ENCODE measurements at regions not wholly inside any gene's neighbourhood (a gene's known extent, or its start where the extent isn't known, plus 50 kb on each side); places are given as distances from the start of the nearest gene placed in this dataset.

GRCh38 chr3:88657459-88657858, 450.0 kb upstream of the EPHA3 start:
- no TSS peak for BruUV-seq (replicated peaks)
- H3K4me2 ChIP-seq (ENCODE audit: control insufficient read depth, insufficient read depth): no peak overlapping the region
- H3K9me3 ChIP-seq (replicated peaks; ENCODE audit: control insufficient read depth, insufficient read depth, low read length): no peaks in the 10 kb centered on the region
- intact Hi-C loops (cut with micrococcal nuclease; ENCODE audit: unreplicated experiment) (no loop called here), in situ Hi-C loops (cut with MboI) (no loop called here)
- H4K20me1 ChIP-seq (ENCODE audit: control insufficient read depth, insufficient read depth): no peaks in the 10 kb centered on the region
- ATAC-seq (no peak), DNase-seq (ENCODE audit: low read depth, low spot score) (no peak), FAIRE-seq (no peak)
- H3K4me1 ChIP-seq (ENCODE audit: control insufficient read depth, insufficient read depth, low read length): no peaks in the 10 kb centered on the region
- ChIA-PET SMC1A (ENCODE audit: uncharacterized antibody, unreplicated experiment) (no interaction called here), CTCF (no interaction called here), RAD21 (ENCODE audit: unreplicated experiment) (no interaction called here), POLR2A (interaction anchor here (0.6 kb wide), 1 partner anchor 1478 kb away, joined by 3 read pairs; no protein-coding TSS in a partner anchor)
- H2AFZ ChIP-seq (ENCODE audit: control insufficient read depth, low read depth, low read length): no peak overlapping the region
- H3K36me3 ChIP-seq (ENCODE audit: control insufficient read depth in 2 of 2, insufficient read depth in 2 of 2, low read length in 1 of 2): no peaks in the 10 kb centered on the region
- H3K79me2 ChIP-seq (ENCODE audit: control insufficient read depth, insufficient read depth, low read length): no peaks in the 10 kb centered on the region
- no peaks in the 10 kb centered on the region for H3K27me3 ChIP-seq (replicated peaks in 1 of 2; ENCODE audit: control insufficient read depth in 2 of 2, insufficient read depth in 2 of 2, low read length in 1 of 2)
- TF ChIP-seq TARDBP (IDR thresholded peaks at IDR 0.05; ENCODE audit: borderline replicate concordance): no peak
- no peak for TF ChIP-seq RAD21 (IDR thresholded peaks at IDR 0.05; ENCODE audit: insufficient read depth, low read depth, low read length)
- no peak for TF ChIP-seq HDGF (IDR thresholded peaks at IDR 0.05)
- no peak for TF ChIP-seq NR2C2 (IDR thresholded peaks at IDR 0.05; ENCODE audit: borderline replicate concordance, control insufficient read depth, insufficient read length, low read depth)
- TF ChIP-seq ASH2L (IDR thresholded peaks at IDR 0.05; ENCODE audit: borderline replicate concordance, low read depth): no peak
- TF ChIP-seq ZNF274 (IDR thresholded peaks at IDR 0.05; ENCODE audit: insufficient read depth, insufficient read length): no peak
- TF ChIP-seq TCF12 (IDR thresholded peaks at IDR 0.05; ENCODE audit: low read depth, low read length): no peak
- no peak for TF ChIP-seq CEBPZ (IDR thresholded peaks at IDR 0.05; ENCODE audit: low read depth, low read length)
- TF ChIP-seq MEF2A (IDR thresholded peaks at IDR 0.05; ENCODE audit: insufficient read depth, low read depth, low read length): no peak
- TF ChIP-seq ATF7 (IDR thresholded peaks at IDR 0.05; ENCODE audit: low read depth): no peak
- no peak for TF ChIP-seq TCF3 (IDR thresholded peaks at IDR 0.05; ENCODE audit: borderline replicate concordance, insufficient read depth, low read depth, low read length)
- TF ChIP-seq POU2F2 (IDR thresholded peaks at IDR 0.05; ENCODE audit: borderline replicate concordance, low read depth, low read length): no peak
- TF ChIP-seq POLR2A (IDR thresholded peaks at IDR 0.05; ENCODE audit: low read depth, low read length): no peak
- no peak for TF ChIP-seq CHD4 (IDR thresholded peaks at IDR 0.05)
- TF ChIP-seq IKZF1 (conservative IDR thresholded peaks at IDR 0.05): no peak
- TF ChIP-seq, protein P1, sequence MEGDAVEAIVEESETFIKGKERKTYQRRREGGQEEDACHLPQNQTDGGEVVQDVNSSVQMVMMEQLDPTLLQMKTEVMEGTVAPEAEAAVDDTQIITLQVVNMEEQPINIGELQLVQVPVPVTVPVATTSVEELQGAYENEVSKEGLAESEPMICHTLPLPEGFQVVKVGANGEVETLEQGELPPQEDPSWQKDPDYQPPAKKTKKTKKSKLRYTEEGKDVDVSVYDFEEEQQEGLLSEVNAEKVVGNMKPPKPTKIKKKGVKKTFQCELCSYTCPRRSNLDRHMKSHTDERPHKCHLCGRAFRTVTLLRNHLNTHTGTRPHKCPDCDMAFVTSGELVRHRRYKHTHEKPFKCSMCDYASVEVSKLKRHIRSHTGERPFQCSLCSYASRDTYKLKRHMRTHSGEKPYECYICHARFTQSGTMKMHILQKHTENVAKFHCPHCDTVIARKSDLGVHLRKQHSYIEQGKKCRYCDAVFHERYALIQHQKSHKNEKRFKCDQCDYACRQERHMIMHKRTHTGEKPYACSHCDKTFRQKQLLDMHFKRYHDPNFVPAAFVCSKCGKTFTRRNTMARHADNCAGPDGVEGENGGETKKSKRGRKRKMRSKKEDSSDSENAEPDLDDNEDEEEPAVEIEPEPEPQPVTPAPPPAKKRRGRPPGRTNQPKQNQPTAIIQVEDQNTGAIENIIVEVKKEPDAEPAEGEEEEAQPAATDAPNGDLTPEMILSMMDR (IDR thresholded peaks at IDR 0.05 in 2 of 3, conservative IDR thresholded peaks at IDR 0.05 in 1 of 3; ENCODE audit: control insufficient read depth in 2 of 3, extremely low read depth in 1 of 3, insufficient read depth in 1 of 3, low read depth in 3 of 3, low read length in 3 of 3): no peak
- TF ChIP-seq SMC3 (IDR thresholded peaks at IDR 0.05; ENCODE audit: borderline replicate concordance, low read length): no peak
- TF ChIP-seq MTA2 (IDR thresholded peaks at IDR 0.05; ENCODE audit: low read depth): no peak
- TF ChIP-seq ZNF687 (IDR thresholded peaks at IDR 0.05): no peak
- H3K9ac ChIP-seq (ENCODE audit: control insufficient read depth, insufficient read depth, low read length): no peak overlapping the region
- no peak overlapping the region for H3K4me3 ChIP-seq
- no peak overlapping the region for H3K27ac ChIP-seq (ENCODE audit: control insufficient read depth, insufficient read depth)
- 13% methylated on average over 3 of the region's 4 CpGs for WGBS (ENCODE audit: insufficient coverage, insufficient replicate concordance, low lambda C conversion rate, missing lambda C conversion rate)

All from GM12878 (cell line).